A673 (cell line): ENCODE measurements at regions not wholly inside any gene's neighbourhood (a gene's known extent, or its start where the extent isn't known, plus 50 kb on each side); places are given as distances from the start of the nearest gene placed in this dataset.

Source experiments
- CTCF ChIP-seq: fragments of 300-800, 200-600 bp; sonication (generic); conservative IDR thresholded peaks from 2 replicates; pipeline ENCODE4 v1.5.1; 2017; ENCODE audit warnings: low read depth, mild to moderate bottlenecking, antibody characterized with exemption, low read length, moderate library complexity, mixed read lengths
- EZH2 ChIP-seq: fragments of 200-600 bp; sonication (generic); IDR thresholded peaks from 2 replicates; pipeline ENCODE4 v1.6.1; 2017; ENCODE audit warnings: borderline replicate concordance, low read depth, mild to moderate bottlenecking, mixed read lengths, antibody characterized with exemption, low read length; ENCODE audit not compliant: poor library complexity, severe bottlenecking

- TF ChIP-seq CTCF (no peak), EZH2 (no peak)
These were observed 182.5 kb downstream of the TMX3 start for GRCh38 chr18:68532328-68532885.
